Uterus (tissue), 3 donors: ENCODE measurements at regions not wholly inside any gene's neighbourhood (a gene's known extent, or its start where the extent isn't known, plus 50 kb on each side); places are given as distances from the start of the nearest gene placed in this dataset.

ENCODE experiments used
- DNase-seq, 2 donors: peaks; one replicate each; pipeline ENCODE4 v3.0.0-alpha.2; 2019 to 2020
- H3K27ac ChIP-seq, 2 donors: fragments of 200-600 bp; sonication (generic); 1 replicate in 1 of 2; 2 replicates in 1 of 2; pipeline ENCODE4 v1.5.1; 2016 to 2018
- H3K27me3 ChIP-seq, 2 donors: fragments of 200-600 bp; sonication (generic); one replicate each; pipeline ENCODE4 v1.5.1; 2018 to 2019; ENCODE audit warnings: control low read depth in 1 of 2
- H3K36me3 ChIP-seq, 2 donors: fragments of 200-600 bp; sonication (generic); one replicate each; pipeline ENCODE4 v1.5.1; 2019; ENCODE audit warnings: control low read depth in 1 of 2
- H3K4me1 ChIP-seq, 2 donors: fragments of 200-600 bp; sonication (generic); one replicate each; pipeline ENCODE4 v1.5.1; 2018 to 2019; ENCODE audit warnings: control low read depth in 1 of 2
- H3K4me3 ChIP-seq, 2 donors: fragments of 200-600 bp; sonication (generic); 1 replicate in 1 of 2; 2 replicates in 1 of 2; pipeline ENCODE4 v1.5.1; 2018 to 2019; ENCODE audit warnings: mild to moderate bottlenecking in 1 of 2
- H3K9me3 ChIP-seq, 2 donors: fragments of 200-600 bp; sonication (generic); one replicate each; pipeline ENCODE4 v1.5.1; 2019; ENCODE audit warnings: control low read depth in 1 of 2
- POLR2A ChIP-seq, 2 donors: fragments of 450-650 bp; IDR thresholded peaks; one replicate each; pipeline ENCODE4 v1.6.1; 2016; ENCODE audit warnings: antibody characterized with exemption in 2 of 2, mild to moderate bottlenecking in 1 of 2, moderate library complexity in 1 of 2
- intact Hi-C: fragments of 100-400 bp; cut with DNase I; formaldehyde crosslinking; loops from one replicate; pipeline ENCODE4 v1.15.1; 2023; ENCODE audit warnings: low total_unique reads
- TF ChIP-seq, protein P1 (sequence below), 4 experiments: fragments of 200-600 bp in 2 of 4; fragments of 450-650 bp in 2 of 4; sonication (generic) in 2 of 4; IDR thresholded peaks; one replicate each; pipeline ENCODE4 v1.5.1; 2016 to 2019; ENCODE audit warnings: antibody characterized with exemption in 4 of 4, mild to moderate bottlenecking in 2 of 4, moderate library complexity in 1 of 4
- donor health status: DM: yes; HTN: yes; CAD: no.

DNA sequence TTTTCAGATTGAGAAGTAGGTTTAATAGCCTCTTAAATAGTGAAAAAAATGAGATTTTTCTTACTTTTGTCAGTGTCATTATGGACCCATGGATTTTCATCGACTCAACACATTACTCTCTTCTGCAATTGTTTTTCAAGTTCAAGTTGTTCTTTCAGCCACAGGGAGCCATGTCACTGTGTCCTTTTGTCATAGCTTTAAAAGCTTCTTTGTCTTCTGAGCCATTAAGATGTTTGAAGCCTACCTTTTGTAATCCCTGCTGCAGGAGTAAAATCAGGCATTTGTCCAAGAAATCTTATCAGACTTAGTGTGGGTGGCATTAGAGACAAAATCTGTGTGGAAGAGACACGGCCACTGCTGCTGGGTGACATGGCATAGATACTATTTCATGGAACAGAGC is 92.8 kb upstream of the ZP4 start:
- Histone ChIP-seq H3K9me3 (no peaks in the 10 kb centered on the region), H3K36me3 (no peaks in the 10 kb centered on the region), H3K4me3 (no peak overlapping the region), H3K27ac (no peak overlapping the region), H3K27me3 (no peaks in the 10 kb centered on the region), H3K4me1 (no peaks in the 10 kb centered on the region)
- intact Hi-C loops, result no loop called here
- DNase-seq, result no peak
- TF ChIP-seq, protein P1, sequence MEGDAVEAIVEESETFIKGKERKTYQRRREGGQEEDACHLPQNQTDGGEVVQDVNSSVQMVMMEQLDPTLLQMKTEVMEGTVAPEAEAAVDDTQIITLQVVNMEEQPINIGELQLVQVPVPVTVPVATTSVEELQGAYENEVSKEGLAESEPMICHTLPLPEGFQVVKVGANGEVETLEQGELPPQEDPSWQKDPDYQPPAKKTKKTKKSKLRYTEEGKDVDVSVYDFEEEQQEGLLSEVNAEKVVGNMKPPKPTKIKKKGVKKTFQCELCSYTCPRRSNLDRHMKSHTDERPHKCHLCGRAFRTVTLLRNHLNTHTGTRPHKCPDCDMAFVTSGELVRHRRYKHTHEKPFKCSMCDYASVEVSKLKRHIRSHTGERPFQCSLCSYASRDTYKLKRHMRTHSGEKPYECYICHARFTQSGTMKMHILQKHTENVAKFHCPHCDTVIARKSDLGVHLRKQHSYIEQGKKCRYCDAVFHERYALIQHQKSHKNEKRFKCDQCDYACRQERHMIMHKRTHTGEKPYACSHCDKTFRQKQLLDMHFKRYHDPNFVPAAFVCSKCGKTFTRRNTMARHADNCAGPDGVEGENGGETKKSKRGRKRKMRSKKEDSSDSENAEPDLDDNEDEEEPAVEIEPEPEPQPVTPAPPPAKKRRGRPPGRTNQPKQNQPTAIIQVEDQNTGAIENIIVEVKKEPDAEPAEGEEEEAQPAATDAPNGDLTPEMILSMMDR (IDR thresholded peaks at IDR 0.05), result no peak
- no peak for TF ChIP-seq POLR2A (IDR thresholded peaks at IDR 0.05)

DNA sequence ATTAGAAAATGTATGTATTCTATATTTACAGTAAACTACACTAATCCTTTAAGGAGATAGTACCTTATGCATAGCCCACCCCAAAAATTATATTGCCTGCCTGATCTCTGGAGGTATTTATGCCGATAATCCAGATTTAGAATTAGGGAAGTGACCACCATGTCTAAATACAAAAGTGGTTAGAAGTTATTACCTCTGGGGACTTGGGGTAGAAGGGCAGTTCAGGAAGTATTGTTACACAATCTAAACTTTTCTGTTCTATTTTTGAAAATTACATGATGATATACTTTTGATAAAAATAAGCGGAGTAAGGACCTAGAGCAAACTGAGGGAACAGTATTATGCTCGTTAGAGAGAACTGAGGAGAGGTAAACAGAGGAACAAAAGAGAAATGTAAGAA is 90.5 kb upstream of the ZP4 start:
- no peak overlapping the region for H3K4me3 ChIP-seq
- no peak overlapping the region for H3K27ac ChIP-seq
- no peaks in the 10 kb centered on the region for H3K36me3 ChIP-seq
- H3K4me1 ChIP-seq, result no peaks in the 10 kb centered on the region
- TF ChIP-seq, protein P1 (IDR thresholded peaks at IDR 0.05), result no peak
- no peak for TF ChIP-seq POLR2A (IDR thresholded peaks at IDR 0.05)
- H3K9me3 ChIP-seq, result no peaks in the 10 kb centered on the region
- intact Hi-C loops, result no loop called here
- no peaks in the 10 kb centered on the region for H3K27me3 ChIP-seq
- DNase-seq, result no peak

DNA sequence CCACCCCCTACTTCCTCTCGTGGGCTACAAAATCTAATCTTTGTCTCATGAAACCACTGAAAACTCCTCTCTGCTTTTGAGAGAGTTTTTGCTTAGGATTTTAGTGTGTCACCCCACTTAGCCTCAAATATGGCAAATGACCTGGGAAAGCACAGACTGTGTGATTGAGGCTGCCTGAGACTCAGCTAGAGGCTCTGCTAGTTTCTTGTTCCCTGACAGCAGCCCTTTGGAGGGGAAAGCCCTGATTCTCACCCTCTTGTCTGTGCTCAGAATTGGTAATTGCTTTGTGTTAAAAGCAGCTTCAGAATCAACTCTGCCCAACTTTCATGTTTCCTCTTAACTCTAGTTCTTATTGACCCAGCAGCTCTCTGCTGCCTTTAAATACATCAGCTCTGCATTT is 85.6 kb upstream of the ZP4 start:
- H3K4me1 ChIP-seq, result no peaks in the 10 kb centered on the region
- no peak overlapping the region for H3K27ac ChIP-seq
- H3K27me3 ChIP-seq, result no peaks in the 10 kb centered on the region
- H3K4me3 ChIP-seq, result no peak overlapping the region
- TF ChIP-seq, protein P1 (IDR thresholded peaks at IDR 0.05), result no peak
- no peak for TF ChIP-seq POLR2A (IDR thresholded peaks at IDR 0.05)
- intact Hi-C loops, result no loop called here
- H3K9me3 ChIP-seq, result no peaks in the 10 kb centered on the region
- no peak for DNase-seq
- H3K36me3 ChIP-seq, result no peaks in the 10 kb centered on the region

DNA sequence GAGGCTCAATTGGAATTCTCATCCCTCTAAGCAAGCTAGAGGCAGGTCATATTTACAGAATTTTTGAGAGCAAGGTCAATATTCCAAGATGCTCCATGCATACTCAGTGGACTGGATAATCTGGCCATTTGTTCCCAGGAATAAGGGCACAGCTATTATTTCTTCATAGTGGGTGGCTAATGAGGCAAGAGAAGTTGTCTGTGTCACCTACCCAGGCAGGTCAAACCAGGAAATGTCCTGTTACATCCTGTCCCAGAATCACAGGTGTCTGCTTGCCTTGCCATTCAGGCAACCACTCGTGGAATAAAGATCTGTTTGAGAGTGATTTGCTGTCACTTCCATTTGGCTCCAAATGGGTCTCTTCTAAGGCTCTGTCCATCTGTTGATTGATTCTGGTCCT is 85.2 kb upstream of the ZP4 start:
- H3K4me1 ChIP-seq, result no peaks in the 10 kb centered on the region
- H3K9me3 ChIP-seq, result no peaks in the 10 kb centered on the region
- intact Hi-C loops, result no loop called here
- H3K4me3 ChIP-seq, result no peak overlapping the region
- TF ChIP-seq, protein P1 (IDR thresholded peaks at IDR 0.05), result no peak
- TF ChIP-seq POLR2A (IDR thresholded peaks at IDR 0.05), result no peak
- H3K27ac ChIP-seq, result no peak overlapping the region
- no peaks in the 10 kb centered on the region for H3K36me3 ChIP-seq
- no peak for DNase-seq
- H3K27me3 ChIP-seq, result no peaks in the 10 kb centered on the region

DNA sequence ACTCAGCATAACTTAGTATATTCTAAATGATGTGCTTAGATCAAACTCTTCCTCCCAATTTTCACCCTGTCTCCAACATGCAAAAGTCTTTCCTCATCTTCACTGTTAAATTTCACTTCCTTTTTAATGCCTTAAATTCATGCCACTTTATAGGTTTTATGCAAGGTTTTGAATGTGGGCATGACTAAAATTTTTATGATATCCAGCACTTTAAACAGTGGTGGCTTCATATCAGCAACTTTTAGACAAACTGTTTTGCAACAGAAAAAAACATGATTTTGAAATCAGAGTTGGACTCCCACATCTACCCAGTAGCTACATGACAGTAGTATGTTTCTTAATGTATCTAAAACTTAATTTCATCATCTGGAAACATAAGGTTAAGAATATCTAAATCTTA is 84.7 kb upstream of the ZP4 start:
- Histone ChIP-seq H3K27ac (no peak overlapping the region), H3K9me3 (no peaks in the 10 kb centered on the region), H3K27me3 (no peaks in the 10 kb centered on the region), H3K4me3 (no peak overlapping the region), H3K4me1 (no peaks in the 10 kb centered on the region), H3K36me3 (no peaks in the 10 kb centered on the region)
- intact Hi-C loops, result no loop called here
- no peak for DNase-seq
- TF ChIP-seq, protein P1 (IDR thresholded peaks at IDR 0.05), result no peak
- TF ChIP-seq POLR2A (IDR thresholded peaks at IDR 0.05), result no peak
